K562 (cell line): ENCODE measurements at regions not wholly inside any gene's neighbourhood (a gene's known extent, or its start where the extent isn't known, plus 50 kb on each side); places are given as distances from the start of the nearest gene placed in this dataset.

Source experiments
- ATAC-seq: fragments of 200-7000 bp; cut with Tn5 transposase; 3 replicates; pipeline ENCODE4 v1.9.1; 2020; ENCODE audit warnings: moderate library complexity
- BruUV-seq: library from RNA; stranded (reverse); fragments of 400-500 nt; replicated peaks from 2 replicates; lab custom pipeline; 2021; lab: Mats Ljungman, UMichigan
- CTCF ChIA-PET: fragments of 300-600 bp; formaldehyde crosslinking; extraction: SDS; loops from one replicate; lab custom pipeline; 2021; ENCODE audit warnings: low intra/inter-chr PET ratio; lab: Yijun Ruan, JAX
- POLR2A ChIA-PET: fragments of 300-600, 350-650 bp; sonication (Branson Sonifier 250); formaldehyde crosslinking; extraction: SDS; loops from one replicate; lab custom pipeline; 2021; ENCODE audit warnings: antibody characterized with exemption, inconsistent platforms; lab: Yijun Ruan, JAX
- DNase-seq, 4 experiments: peaks; one replicate each; pipeline versions ENCODE4 v3.0.0 to v3.0.0-alpha.2; 2011 to 2018; ENCODE audit warnings: low spot score in 3 of 4, mixed read lengths in 3 of 4; ENCODE audit errors: extremely low read depth in 1 of 4
- FAIRE-seq: peaks from 2 replicates; lab custom pipeline; 2011; peaks lifted over from hg19 to GRCh38; lab: Jason Lieb, UNC
- H2AFZ ChIP-seq: 2 replicates; pipeline ENCODE4 v1.6.0; 2011; ENCODE audit warnings: low read depth, low read length, control low read depth, inconsistent platforms
- H3K27ac ChIP-seq: fragments of 200-600 bp; 3 replicates; pipeline ENCODE4 v1.8.0; 2011; ENCODE audit warnings: low read depth, mild to moderate bottlenecking, control low read depth, inconsistent platforms, low read length, moderate library complexity, mixed read lengths; ENCODE audit errors: extremely low read depth
- H3K27me3 ChIP-seq, 2 experiments: fragments of 300-600 bp in 1 of 2; 2 replicates in 1 of 2; 3 replicates in 1 of 2; pipeline versions ENCODE4 v1.6.0 to v1.8.0; 2011; ENCODE audit warnings: inconsistent platforms in 2 of 2, low read length in 2 of 2, mild to moderate bottlenecking in 1 of 2, mixed read lengths in 1 of 2, moderate library complexity in 1 of 2; ENCODE audit not compliant: control insufficient read depth in 2 of 2, insufficient read depth in 2 of 2
- H3K36me3 ChIP-seq: fragments of 300-600 bp; 3 replicates; pipeline ENCODE4 v1.8.0; 2011; ENCODE audit warnings: mild to moderate bottlenecking, low read length, inconsistent platforms; ENCODE audit not compliant: control insufficient read depth, insufficient read depth
- H3K4me1 ChIP-seq, 2 experiments: fragments of 200-600 bp in 1 of 2; replicated peaks in 1 of 2; 2 replicates in 1 of 2; 3 replicates in 1 of 2; pipeline versions ENCODE4 v1.5.1 to v1.8.0; 2011; ENCODE audit warnings: inconsistent platforms in 2 of 2, low read length in 2 of 2, mild to moderate bottlenecking in 1 of 2, mixed read lengths in 1 of 2, moderate library complexity in 1 of 2; ENCODE audit not compliant: control insufficient read depth in 2 of 2, insufficient read depth in 2 of 2
- H3K4me2 ChIP-seq: 2 replicates; pipeline ENCODE4 v1.6.1; 2011; ENCODE audit warnings: low read length, control low read depth, inconsistent platforms, mixed read lengths; ENCODE audit not compliant: insufficient read depth
- H3K4me3 ChIP-seq: fragments of 200-600 bp; sonication (generic), shearing (Covaris generic); 2 replicates; pipeline ENCODE4 v1.5.1; 2016; ENCODE audit warnings: control low read depth, inconsistent platforms
- H3K79me2 ChIP-seq: fragments of 200-600 bp; 3 replicates; pipeline ENCODE4 v1.8.0; 2011; ENCODE audit warnings: low read length, inconsistent platforms; ENCODE audit not compliant: control insufficient read depth, insufficient read depth
- H3K9ac ChIP-seq, 2 experiments: 2 replicates each; pipeline versions ENCODE4 v1.6.0 to v1.6.1; 2011; ENCODE audit warnings: low read depth in 2 of 2, low read length in 2 of 2, control low read depth in 1 of 2, inconsistent platforms in 1 of 2, mild to moderate bottlenecking in 1 of 2, mixed read lengths in 1 of 2; ENCODE audit not compliant: insufficient read depth in 1 of 2
- H3K9me1 ChIP-seq: one replicate; pipeline ENCODE4 v1.6.0; 2011; ENCODE audit warnings: inconsistent platforms, mild to moderate bottlenecking, low read length, moderate library complexity; ENCODE audit not compliant: control insufficient read depth, insufficient read depth
- H3K9me3 ChIP-seq: replicated peaks from 2 replicates; pipeline ENCODE4 v1.5.1; 2011; ENCODE audit warnings: low read depth, low read length, inconsistent platforms; ENCODE audit not compliant: control insufficient read depth, insufficient read depth
- H4K20me1 ChIP-seq: replicated peaks from 2 replicates; pipeline ENCODE4 v1.6.1; 2011; ENCODE audit warnings: low read length, inconsistent platforms, mixed read lengths; ENCODE audit not compliant: control insufficient read depth, insufficient read depth
- CBFA2T3 ChIP-seq: fragments of 450-650 bp; IDR thresholded peaks from 2 replicates; pipeline ENCODE4 v1.6.1; 2017
- EP300 ChIP-seq: IDR thresholded peaks from 2 replicates; pipeline ENCODE4 v1.6.1; 2012; ENCODE audit warnings: low read length, improper control_type of control experiment
- ETV1 ChIP-seq: fragments of 450-650 bp; conservative IDR thresholded peaks from 2 replicates; pipeline ENCODE4 v1.6.1; 2016; ENCODE audit warnings: missing genetic modification characterization, control low read depth, low read depth, missing compliant biosample characterization
- FOXK2 ChIP-seq, 2 experiments: fragments of 450-650 bp; IDR thresholded peaks in 1 of 2; conservative IDR thresholded peaks in 1 of 2; 2 replicates each; pipeline ENCODE4 v1.6.1; 2016; ENCODE audit warnings: low read depth in 2 of 2, mild to moderate bottlenecking in 1 of 2
- GATAD2A ChIP-seq: fragments of 450-650 bp; IDR thresholded peaks from 2 replicates; pipeline ENCODE4 v1.6.1; 2017
- MTF1 ChIP-seq: fragments of 250-450 bp; sonication (Bioruptor Pico); IDR thresholded peaks from 2 replicates; pipeline ENCODE4 v1.9.0; 2021; ENCODE audit warnings: moderate library complexity, mild to moderate bottlenecking, inconsistent platforms, borderline replicate concordance
- MYC ChIP-seq, 2 experiments: fragments of 250-450 bp in 1 of 2; sonication (Bioruptor Pico) in 1 of 2; IDR thresholded peaks; 2 replicates each; pipeline versions ENCODE4 v1.5.1 to v1.6.1; 2012 to 2021; ENCODE audit warnings: low read depth in 2 of 2, borderline replicate concordance in 1 of 2, improper control_type of control experiment in 1 of 2, low read length in 1 of 2, mild to moderate bottlenecking in 1 of 2, moderate library complexity in 1 of 2
- NFIX ChIP-seq: fragments of 250-450 bp; sonication (Bioruptor Pico); IDR thresholded peaks from 2 replicates; pipeline ENCODE4 v1.4.0; 2020; ENCODE audit warnings: low read depth, mild to moderate bottlenecking, moderate library complexity
- POLR3A ChIP-seq: IDR thresholded peaks from 2 replicates; pipeline ENCODE4 v1.6.1; 2011; ENCODE audit warnings: borderline replicate concordance, mild to moderate bottlenecking, moderate library complexity; ENCODE audit not compliant: insufficient read length, insufficient read depth; ENCODE audit errors: extremely low read depth
- RBM34 ChIP-seq: fragments of 200-400 bp; formaldehyde crosslinking; IDR thresholded peaks from 2 replicates; pipeline ENCODE4 v1.6.1; 2018; ENCODE audit warnings: low read length, borderline replicate concordance; ENCODE audit not compliant: insufficient read depth
- TEAD4 ChIP-seq, 2 experiments: sonication (generic) in 1 of 2; formaldehyde crosslinking in 1 of 2; IDR thresholded peaks; 2 replicates each; pipeline versions ENCODE4 v1.6.1 to v1.8.0; 2012 to 2022; ENCODE audit warnings: borderline replicate concordance in 1 of 2, inconsistent platforms in 1 of 2, low read length in 1 of 2, mild to moderate bottlenecking in 1 of 2, missing genetic modification reagents in 1 of 2
- ZNF274 ChIP-seq: IDR thresholded peaks from 2 replicates; pipeline ENCODE4 v1.6.1; 2011; ENCODE audit warnings: low read depth, mild to moderate bottlenecking, low read length, moderate library complexity, borderline replicate concordance
- WGBS: fragments of 100-300 bp; shearing (Covaris generic); methylation state at CpG from one replicate; pipeline ENCODE4 v1.1.6; 2016; ENCODE audit warnings: low coverage, mixed read lengths; ENCODE audit not compliant: insufficient coverage; ENCODE audit errors: missing lambda C conversion rate; 5-methylcytosine and 5-hydroxymethylcytosine counted together
- in situ Hi-C: fragments of 300-500 bp; cut with MboI; formaldehyde crosslinking; loops from 4 replicates; pipeline ENCODE4 v1.15.0; 2018; ENCODE audit warnings: inconsistent platforms, mixed read lengths
- intact Hi-C: fragments of 100-400 bp; cut with micrococcal nuclease; formaldehyde crosslinking; loops from 2 replicates; pipeline ENCODE4 v1.14.2; 2022
- TF ChIP-seq, protein P1 (sequence below): fragments of 250-450 bp; sonication (Bioruptor Pico); IDR thresholded peaks from 2 replicates; pipeline ENCODE4 v1.8.0; 2022; ENCODE audit warnings: moderate library complexity, mild to moderate bottlenecking, inconsistent platforms

- Histone ChIP-seq H3K79me2 (no peaks in the 10 kb centered on the region), H3K4me2 (no peak overlapping the region), H3K9ac (no peak overlapping the region), H2AFZ (no peak overlapping the region), H4K20me1 (no peaks in the 10 kb centered on the region), H3K27ac (no peak overlapping the region), H3K4me1 (no peaks in the 10 kb centered on the region), H3K4me3 (no peak overlapping the region), H3K9me1 (no peaks in the 10 kb centered on the region), H3K36me3 (no peaks in the 10 kb centered on the region), H3K9me3 (no peaks in the 10 kb centered on the region), H3K27me3 (peaks cover 0 to 5% of the 10 kb centered on the region in 2 experiments; a peak in 2 of 5 replicates)
- FAIRE-seq, result no peak
- intact Hi-C loops (loop anchor here (1.0 to 5.0 kb wide), 2 partner anchors 61 to 263 kb away; no protein-coding TSS in a partner anchor), in situ Hi-C loops (no loop called here)
- BruUV-seq, result no TSS peak
- ChIA-PET POLR2A (no interaction called here), CTCF (interaction anchor here (1.1 kb wide), 1 partner anchor 110 kb away, joined by 3 read pairs; no protein-coding TSS in a partner anchor)
- ATAC-seq, result no peak
- 48% methylated on average over 8 of the region's 8 CpGs for WGBS
- no peak for DNase-seq
- TF ChIP-seq EP300 (no peak), POLR3A (no peak), TEAD4 (IDR thresholded peaks at IDR 0.05; ENCODE audit: low read length) (no peak), TEAD4 (CRISPR knock-in tag; IDR thresholded peaks at IDR 0.05; ENCODE audit: borderline replicate concordance) (no peak), MYC (IDR thresholded peaks at IDR 0.05; ENCODE audit: low read depth, low read length) (no peak), MYC (CRISPR knock-in tag; IDR thresholded peaks at IDR 0.05; ENCODE audit: borderline replicate concordance, low read depth) (no peak), MTF1 (CRISPR knock-in tag) (no peak), GATAD2A (no peak), ZNF274 (no peak), NFIX (CRISPR knock-in tag) (no peak), FOXK2 (conservative IDR thresholded peaks at IDR 0.05 in 1 of 2, IDR thresholded peaks at IDR 0.05 in 1 of 2; ENCODE audit: low read depth in 2 of 2) (no peak), ETV1 (tag) (no peak), CBFA2T3 (no peak), RBM34 (no peak)
- TF ChIP-seq, protein P1, sequence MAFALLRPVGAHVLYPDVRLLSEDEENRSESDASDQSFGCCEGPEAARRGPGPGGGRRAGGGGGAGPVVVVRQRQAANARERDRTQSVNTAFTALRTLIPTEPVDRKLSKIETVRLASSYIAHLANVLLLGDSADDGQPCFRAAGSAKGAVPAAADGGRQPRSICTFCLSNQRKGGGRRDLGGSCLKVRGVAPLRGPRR (CRISPR knock-in tag), result no peak
Measured at GRCh38 chr7:76129836-76130235, 71.9 kb upstream of the SRRM3 start.
